ENCODE measurements at regions not wholly inside any gene's neighbourhood (a gene's known extent, or its start where the extent isn't known, plus 50 kb on each side); places are given as distances from the start of the nearest gene placed in this dataset.

DNA sequence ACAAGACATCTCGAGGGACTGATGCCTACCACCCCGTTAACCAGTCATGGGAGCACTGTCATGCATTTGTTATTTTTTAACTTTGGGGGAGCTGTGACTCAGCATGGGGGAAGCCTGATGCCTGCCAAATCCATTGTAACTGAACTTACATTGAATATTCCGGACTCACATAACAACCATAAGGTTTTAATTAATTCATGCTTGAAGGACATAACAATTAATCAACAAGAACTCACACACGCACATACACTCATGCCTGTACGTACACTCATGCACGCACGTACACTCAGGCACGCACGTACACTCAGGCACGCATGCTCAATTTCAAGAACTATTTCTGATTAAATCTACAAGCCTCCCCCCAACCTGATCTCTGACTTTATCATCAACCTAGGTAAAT lies 1639.1 kb downstream of the SUCLG1 start:
- intact Hi-C loops (cut with micrococcal nuclease; ENCODE audit: unreplicated experiment), result no loop called here
- no TSS peak for BruUV-seq (replicated peaks)
- Histone ChIP-seq H3K27me3 (replicated peaks in 1 of 2; ENCODE audit: control insufficient read depth in 2 of 2, insufficient read depth in 2 of 2, low read length in 1 of 2) (no peaks in the 10 kb centered on the region), H3K4me1 (ENCODE audit: control insufficient read depth, insufficient read depth, low read length) (no peaks in the 10 kb centered on the region), H4K20me1 (ENCODE audit: control insufficient read depth, insufficient read depth) (no peaks in the 10 kb centered on the region), H3K79me2 (ENCODE audit: control insufficient read depth, insufficient read depth, low read length) (no peaks in the 10 kb centered on the region), H3K4me2 (ENCODE audit: control insufficient read depth, insufficient read depth) (no peak overlapping the region), H3K9me3 (replicated peaks; ENCODE audit: control insufficient read depth, insufficient read depth, low read length) (no peaks in the 10 kb centered on the region), H3K9ac (ENCODE audit: control insufficient read depth, insufficient read depth, low read length) (no peak overlapping the region), H3K4me3 (no peak overlapping the region), H3K27ac (ENCODE audit: control insufficient read depth, insufficient read depth) (no peak overlapping the region), H3K36me3 (ENCODE audit: control insufficient read depth in 2 of 2, insufficient read depth in 2 of 2, low read length in 1 of 2) (no peaks in the 10 kb centered on the region), H2AFZ (ENCODE audit: control insufficient read depth, low read depth, low read length) (no peak overlapping the region)
- POLR2A ChIA-PET, result no interaction called here
- in situ Hi-C loops (cut with MboI), result no loop called here
- TF ChIP-seq, protein P1, sequence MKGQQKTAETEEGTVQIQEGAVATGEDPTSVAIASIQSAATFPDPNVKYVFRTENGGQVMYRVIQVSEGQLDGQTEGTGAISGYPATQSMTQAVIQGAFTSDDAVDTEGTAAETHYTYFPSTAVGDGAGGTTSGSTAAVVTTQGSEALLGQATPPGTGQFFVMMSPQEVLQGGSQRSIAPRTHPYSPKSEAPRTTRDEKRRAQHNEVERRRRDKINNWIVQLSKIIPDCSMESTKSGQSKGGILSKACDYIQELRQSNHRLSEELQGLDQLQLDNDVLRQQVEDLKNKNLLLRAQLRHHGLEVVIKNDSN (IDR thresholded peaks at IDR 0.05; ENCODE audit: borderline replicate concordance, extremely low read length, insufficient read depth, low read depth, low read length), result no peak
- TF ChIP-seq NBN (IDR thresholded peaks at IDR 0.05), result no peak
- DNase-seq (ENCODE audit: low read depth, low spot score), result no peak
- CTCF ChIA-PET, result no interaction called here
- WGBS (ENCODE audit: insufficient coverage, insufficient replicate concordance, low lambda C conversion rate, missing lambda C conversion rate), result 47% methylated on average over 10 of the region's 10 CpGs
- SMC1A ChIA-PET (ENCODE audit: uncharacterized antibody, unreplicated experiment), result no interaction called here
- RAD21 ChIA-PET (ENCODE audit: unreplicated experiment), result no interaction called here
- ATAC-seq, result no peak
- no peak for FAIRE-seq

DNA sequence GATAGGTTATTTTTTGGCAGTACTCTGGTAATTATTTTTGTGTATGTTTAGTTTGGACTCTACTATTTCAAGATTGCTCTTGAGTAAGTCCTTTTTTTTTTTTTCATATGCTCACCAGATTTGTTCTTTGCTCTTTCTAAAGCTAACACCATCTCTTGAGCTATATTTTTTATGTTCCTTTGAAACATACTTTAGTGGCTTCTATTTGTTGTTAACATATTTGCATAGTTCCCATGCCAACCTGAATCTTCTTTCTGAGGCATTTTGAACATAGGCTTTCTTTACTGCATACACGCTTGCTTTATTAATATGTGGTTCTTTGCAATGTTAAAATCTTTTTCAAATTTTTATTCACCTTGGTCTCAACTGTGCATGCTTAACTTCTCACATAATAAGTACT lies 1644.9 kb downstream of the SUCLG1 start:
- BruUV-seq (replicated peaks), result no TSS peak
- Histone ChIP-seq H3K9ac (ENCODE audit: control insufficient read depth, insufficient read depth, low read length) (no peak overlapping the region), H3K9me3 (replicated peaks; ENCODE audit: control insufficient read depth, insufficient read depth, low read length) (no peaks in the 10 kb centered on the region), H3K36me3 (ENCODE audit: control insufficient read depth in 2 of 2, insufficient read depth in 2 of 2, low read length in 1 of 2) (no peaks in the 10 kb centered on the region), H3K4me1 (ENCODE audit: control insufficient read depth, insufficient read depth, low read length) (no peaks in the 10 kb centered on the region), H4K20me1 (ENCODE audit: control insufficient read depth, insufficient read depth) (no peaks in the 10 kb centered on the region), H2AFZ (ENCODE audit: control insufficient read depth, low read depth, low read length) (no peak overlapping the region), H3K4me3 (no peak overlapping the region), H3K27ac (ENCODE audit: control insufficient read depth, insufficient read depth) (no peak overlapping the region), H3K4me2 (ENCODE audit: control insufficient read depth, insufficient read depth) (no peak overlapping the region), H3K79me2 (ENCODE audit: control insufficient read depth, insufficient read depth, low read length) (no peaks in the 10 kb centered on the region), H3K27me3 (replicated peaks in 1 of 2; ENCODE audit: control insufficient read depth in 2 of 2, insufficient read depth in 2 of 2, low read length in 1 of 2) (no peaks in the 10 kb centered on the region)
- FAIRE-seq (no peak), ATAC-seq (no peak), DNase-seq (ENCODE audit: low read depth, low spot score) (no peak)
- in situ Hi-C loops (cut with MboI) (no loop called here), intact Hi-C loops (cut with micrococcal nuclease; ENCODE audit: unreplicated experiment) (no loop called here)
- 61% methylated on average over 1 of the region's 1 CpG for WGBS (ENCODE audit: insufficient coverage, insufficient replicate concordance, low lambda C conversion rate, missing lambda C conversion rate)
- ChIA-PET POLR2A (no interaction called here), RAD21 (ENCODE audit: unreplicated experiment) (no interaction called here), CTCF (no interaction called here), SMC1A (ENCODE audit: uncharacterized antibody, unreplicated experiment) (interaction anchor here (0.6 kb wide), 1 partner anchor 84 kb away, joined by 3 read pairs; no protein-coding TSS in a partner anchor)
- TF ChIP-seq ZNF24 (IDR thresholded peaks at IDR 0.05), result no peak
- TF ChIP-seq SMC3 (IDR thresholded peaks at IDR 0.05; ENCODE audit: borderline replicate concordance, low read length), result no peak
- TF ChIP-seq, protein P2, sequence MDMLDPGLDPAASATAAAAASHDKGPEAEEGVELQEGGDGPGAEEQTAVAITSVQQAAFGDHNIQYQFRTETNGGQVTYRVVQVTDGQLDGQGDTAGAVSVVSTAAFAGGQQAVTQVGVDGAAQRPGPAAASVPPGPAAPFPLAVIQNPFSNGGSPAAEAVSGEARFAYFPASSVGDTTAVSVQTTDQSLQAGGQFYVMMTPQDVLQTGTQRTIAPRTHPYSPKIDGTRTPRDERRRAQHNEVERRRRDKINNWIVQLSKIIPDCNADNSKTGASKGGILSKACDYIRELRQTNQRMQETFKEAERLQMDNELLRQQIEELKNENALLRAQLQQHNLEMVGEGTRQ (IDR thresholded peaks at IDR 0.05; ENCODE audit: borderline replicate concordance, low read depth, low read length), result no peak
- TF ChIP-seq NRF1 (conservative IDR thresholded peaks at IDR 0.05; ENCODE audit: low read depth, low read length), result no peak
- TF ChIP-seq, protein P3, sequence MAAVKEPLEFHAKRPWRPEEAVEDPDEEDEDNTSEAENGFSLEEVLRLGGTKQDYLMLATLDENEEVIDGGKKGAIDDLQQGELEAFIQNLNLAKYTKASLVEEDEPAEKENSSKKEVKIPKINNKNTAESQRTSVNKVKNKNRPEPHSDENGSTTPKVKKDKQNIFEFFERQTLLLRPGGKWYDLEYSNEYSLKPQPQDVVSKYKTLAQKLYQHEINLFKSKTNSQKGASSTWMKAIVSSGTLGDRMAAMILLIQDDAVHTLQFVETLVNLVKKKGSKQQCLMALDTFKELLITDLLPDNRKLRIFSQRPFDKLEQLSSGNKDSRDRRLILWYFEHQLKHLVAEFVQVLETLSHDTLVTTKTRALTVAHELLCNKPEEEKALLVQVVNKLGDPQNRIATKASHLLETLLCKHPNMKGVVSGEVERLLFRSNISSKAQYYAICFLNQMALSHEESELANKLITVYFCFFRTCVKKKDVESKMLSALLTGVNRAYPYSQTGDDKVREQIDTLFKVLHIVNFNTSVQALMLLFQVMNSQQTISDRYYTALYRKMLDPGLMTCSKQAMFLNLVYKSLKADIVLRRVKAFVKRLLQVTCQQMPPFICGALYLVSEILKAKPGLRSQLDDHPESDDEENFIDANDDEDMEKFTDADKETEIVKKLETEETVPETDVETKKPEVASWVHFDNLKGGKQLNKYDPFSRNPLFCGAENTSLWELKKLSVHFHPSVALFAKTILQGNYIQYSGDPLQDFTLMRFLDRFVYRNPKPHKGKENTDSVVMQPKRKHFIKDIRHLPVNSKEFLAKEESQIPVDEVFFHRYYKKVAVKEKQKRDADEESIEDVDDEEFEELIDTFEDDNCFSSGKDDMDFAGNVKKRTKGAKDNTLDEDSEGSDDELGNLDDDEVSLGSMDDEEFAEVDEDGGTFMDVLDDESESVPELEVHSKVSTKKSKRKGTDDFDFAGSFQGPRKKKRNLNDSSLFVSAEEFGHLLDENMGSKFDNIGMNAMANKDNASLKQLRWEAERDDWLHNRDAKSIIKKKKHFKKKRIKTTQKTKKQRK (IDR thresholded peaks at IDR 0.05; ENCODE audit: low read depth, low read length), result no peak
- TF ChIP-seq, protein P4, sequence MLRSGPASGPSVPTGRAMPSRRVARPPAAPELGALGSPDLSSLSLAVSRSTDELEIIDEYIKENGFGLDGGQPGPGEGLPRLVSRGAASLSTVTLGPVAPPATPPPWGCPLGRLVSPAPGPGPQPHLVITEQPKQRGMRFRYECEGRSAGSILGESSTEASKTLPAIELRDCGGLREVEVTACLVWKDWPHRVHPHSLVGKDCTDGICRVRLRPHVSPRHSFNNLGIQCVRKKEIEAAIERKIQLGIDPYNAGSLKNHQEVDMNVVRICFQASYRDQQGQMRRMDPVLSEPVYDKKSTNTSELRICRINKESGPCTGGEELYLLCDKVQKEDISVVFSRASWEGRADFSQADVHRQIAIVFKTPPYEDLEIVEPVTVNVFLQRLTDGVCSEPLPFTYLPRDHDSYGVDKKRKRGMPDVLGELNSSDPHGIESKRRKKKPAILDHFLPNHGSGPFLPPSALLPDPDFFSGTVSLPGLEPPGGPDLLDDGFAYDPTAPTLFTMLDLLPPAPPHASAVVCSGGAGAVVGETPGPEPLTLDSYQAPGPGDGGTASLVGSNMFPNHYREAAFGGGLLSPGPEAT (IDR thresholded peaks at IDR 0.05; ENCODE audit: low read depth), result no peak
- TF ChIP-seq, protein P5, sequence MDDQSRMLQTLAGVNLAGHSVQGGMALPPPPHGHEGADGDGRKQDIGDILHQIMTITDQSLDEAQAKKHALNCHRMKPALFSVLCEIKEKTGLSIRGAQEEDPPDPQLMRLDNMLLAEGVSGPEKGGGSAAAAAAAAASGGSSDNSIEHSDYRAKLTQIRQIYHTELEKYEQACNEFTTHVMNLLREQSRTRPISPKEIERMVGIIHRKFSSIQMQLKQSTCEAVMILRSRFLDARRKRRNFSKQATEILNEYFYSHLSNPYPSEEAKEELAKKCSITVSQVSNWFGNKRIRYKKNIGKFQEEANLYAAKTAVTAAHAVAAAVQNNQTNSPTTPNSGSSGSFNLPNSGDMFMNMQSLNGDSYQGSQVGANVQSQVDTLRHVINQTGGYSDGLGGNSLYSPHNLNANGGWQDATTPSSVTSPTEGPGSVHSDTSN (IDR thresholded peaks at IDR 0.05; ENCODE audit: insufficient replicate concordance, low read depth, low read length), result no peak
- TF ChIP-seq ESRRA (IDR thresholded peaks at IDR 0.05; ENCODE audit: low read length), result no peak
